Tongue (tissue), 1 donor: ENCODE measurements at regions not wholly inside any gene's neighbourhood (a gene's known extent, or its start where the extent isn't known, plus 50 kb on each side); places are given as distances from the start of the nearest gene placed in this dataset.

Source experiments
- DNase-seq: peaks from one replicate; pipeline ENCODE4 v3.0.0-alpha.2; 2015

DNA sequence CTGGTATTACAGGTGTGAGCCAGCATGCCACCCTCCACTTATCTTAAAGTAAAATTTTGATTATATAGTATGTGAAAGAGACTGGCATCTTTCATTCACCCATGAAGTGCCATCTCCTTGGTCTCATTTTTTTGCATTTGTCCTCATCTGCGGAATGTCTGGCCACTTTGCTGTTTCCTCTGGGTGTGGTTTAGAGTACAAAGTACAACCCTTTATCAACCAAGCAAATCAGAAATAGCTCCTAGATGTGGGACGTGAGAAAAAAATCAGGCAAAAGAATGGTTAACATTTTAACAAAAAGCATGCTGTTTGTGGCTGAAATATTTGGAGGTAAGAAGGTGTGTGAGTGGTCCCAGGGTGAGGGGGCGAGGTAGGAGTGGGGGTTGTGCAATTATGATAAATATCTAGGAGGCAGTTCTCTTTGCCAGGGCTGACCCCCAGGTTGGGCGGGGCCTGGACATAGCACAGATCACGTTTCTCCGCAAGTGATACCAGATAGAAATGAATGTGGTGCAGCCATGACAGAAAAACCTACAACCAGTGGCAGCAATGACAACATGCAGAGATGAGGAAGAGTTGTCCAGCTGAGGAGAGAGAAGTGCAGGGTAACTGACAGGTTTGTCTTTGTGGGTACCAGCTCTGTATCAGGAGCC lies 115.8 kb upstream of the SERTAD2 start:
- no peak for DNase-seq

DNA sequence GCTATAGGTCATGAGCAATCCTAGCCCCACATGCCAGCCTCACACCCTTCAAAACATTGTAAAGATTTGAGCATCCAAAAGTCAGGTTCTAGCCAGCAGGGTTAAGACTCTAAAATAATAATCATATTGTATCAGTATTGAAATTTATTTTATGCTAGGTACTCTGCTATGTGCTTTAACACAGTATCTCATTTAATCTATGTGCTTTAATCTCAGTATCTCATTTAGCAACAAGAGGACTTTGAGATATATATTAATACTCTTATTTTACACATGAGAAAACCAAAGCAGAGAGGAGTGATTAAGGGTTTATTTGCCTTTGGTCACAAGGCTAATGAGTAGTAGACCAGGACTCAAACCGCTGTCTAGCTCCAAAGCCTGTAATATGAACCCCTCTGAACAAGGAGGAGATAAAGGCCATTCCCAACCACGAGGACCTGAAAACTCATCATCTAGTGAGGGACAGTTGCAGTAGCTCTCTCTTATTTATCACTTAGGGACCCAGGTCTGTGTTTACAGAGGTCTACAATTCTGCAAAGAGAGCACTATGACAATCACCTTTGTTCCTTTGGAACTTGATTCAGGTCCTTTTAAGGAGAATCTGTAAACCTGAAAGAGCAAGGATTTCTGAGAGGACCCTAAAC lies 116.5 kb upstream of the SERTAD2 start:
- no peak for DNase-seq

- DNase-seq, result peak; percentile 73
Observed at GRCh38 chr2:64770781-64771334, 117.1 kb upstream of the SERTAD2 start.

DNA sequence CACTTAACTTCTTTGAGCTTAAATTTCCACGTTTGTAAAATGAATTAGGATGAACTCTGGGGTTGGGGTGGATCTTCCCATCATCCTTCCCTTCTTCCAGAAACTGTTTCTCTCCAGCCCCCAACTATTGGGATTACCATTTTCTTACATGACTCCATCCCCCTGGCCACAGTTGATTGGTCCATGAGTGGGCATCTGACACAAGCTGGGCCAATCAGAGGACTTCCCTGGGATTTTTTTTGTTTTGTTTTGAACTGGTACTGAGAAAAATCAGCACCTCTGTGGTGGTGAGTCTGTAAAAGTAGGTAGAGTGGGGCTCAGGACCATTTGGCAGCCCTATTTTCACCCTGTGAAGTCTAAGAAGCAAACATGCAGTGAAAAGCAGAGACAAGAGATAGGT lies 118.0 kb upstream of the SERTAD2 start:
- no peak for DNase-seq

GRCh38 chr2:64773461-64774118 lies 119.9 kb upstream of the SERTAD2 start:
- no peak for DNase-seq

GRCh38 chr2:64777841-64778240 lies 124.1 kb upstream of the SERTAD2 start:
- no peak for DNase-seq

GRCh38 chr2:64779117-64779690 lies 125.5 kb upstream of the SERTAD2 start:
- peak; percentile 34 for DNase-seq

DNA sequence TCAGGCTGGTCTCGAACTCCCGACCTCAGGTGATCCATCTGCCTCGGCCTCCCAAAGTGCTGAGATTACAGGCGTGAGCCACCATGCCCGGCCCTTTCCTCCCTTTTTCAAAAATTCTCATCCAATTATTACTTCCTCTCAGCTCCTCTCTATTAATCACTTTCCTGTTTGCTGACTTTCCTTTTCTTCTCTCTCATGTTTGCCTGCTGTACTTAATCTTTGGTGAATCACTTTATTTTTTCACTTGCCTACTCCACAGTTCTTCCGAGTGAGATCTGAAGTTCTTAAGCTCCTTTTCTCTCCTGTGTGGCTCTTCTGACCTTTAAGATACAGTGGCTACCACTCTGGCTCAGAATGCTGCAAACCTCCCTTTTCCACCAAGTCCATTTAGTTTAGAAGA lies 126.3 kb upstream of the SERTAD2 start:
- no peak for DNase-seq

GRCh38 chr2:64781711-64782390 lies 128.1 kb upstream of the SERTAD2 start:
- DNase-seq, result no peak

DNA sequence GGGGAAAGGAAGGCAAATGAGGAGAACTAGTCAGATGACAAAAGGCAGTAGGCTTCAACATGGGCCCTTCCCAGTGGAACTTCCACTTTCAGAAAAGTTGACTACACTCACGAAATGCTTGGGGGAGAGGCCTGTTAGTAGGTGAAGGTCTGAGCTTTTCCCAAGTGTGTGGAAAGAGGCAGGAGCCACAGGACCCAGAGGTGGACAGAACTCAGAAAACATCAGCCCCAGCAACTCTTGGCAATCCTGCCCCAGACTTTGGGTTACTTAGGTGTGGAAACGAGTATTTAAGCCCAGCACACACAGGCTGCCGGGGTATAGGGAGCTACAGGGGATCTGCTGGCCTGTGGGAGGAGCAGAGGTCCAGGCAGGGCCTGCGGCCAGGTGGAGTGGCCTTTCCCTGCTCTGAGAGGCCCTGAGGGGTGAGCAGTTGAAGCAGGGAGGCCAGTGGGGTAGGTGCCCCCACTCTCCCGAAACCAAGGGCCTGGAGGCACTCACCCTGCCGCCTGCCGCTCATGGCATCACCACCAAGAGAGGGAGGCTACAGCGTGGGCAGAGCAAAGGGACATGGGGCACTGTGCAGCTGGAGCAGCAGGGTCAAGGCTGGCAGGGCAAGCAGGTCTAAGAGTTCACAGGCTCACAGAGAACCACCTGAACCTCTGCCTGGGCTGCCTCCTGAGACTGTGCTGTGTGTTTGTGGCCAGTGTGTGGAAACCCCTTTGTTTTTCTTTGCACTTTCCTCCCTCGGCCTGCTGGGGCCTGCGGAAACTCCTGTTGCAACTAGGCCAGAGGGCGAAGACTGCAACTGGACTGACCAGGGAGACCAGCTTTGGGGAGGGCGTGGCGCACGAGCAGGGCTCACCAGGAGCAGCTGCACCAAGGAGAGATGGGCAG lies 130.7 kb upstream of the SERTAD2 start:
- DNase-seq, result no peak

DNA sequence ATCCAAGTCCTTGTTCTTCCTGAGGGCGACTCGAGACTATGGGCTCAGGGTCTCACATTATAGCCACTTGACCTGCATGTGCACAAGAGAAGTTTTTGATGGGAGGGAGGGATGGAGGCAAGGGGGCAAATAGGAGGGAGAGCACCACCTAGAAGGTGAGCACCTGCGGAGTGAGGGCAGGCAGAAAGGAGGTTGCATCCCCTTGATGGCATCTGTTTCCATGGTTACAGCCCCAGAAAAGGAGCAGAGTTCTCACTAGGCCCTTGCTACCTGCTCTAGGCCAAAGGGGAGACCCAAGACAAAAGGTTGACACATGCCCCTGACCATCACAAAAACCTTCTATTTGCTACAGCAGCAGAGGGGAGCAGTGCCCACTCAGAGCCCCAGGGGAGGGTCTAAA lies 131.5 kb upstream of the SERTAD2 start:
- no peak for DNase-seq

GRCh38 chr2:64786343-64787018 lies 132.8 kb upstream of the SERTAD2 start:
- no peak for DNase-seq

DNA sequence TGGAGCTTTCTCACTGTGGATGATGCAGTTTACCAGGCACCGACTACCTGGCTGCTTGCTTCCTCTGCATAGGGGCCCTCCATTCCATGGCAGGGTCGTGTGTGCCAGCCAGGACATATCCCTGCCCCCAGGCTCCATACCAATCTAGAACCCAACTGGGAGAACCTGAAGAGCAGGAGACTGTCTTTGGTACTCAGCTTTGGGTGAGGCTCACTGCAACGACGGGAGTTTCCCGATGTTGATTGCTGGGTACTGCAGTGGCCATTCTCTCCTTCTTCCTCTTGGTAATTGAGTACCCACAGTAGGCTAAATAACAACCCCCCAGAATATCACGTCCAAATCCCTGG lies 133.3 kb upstream of the SERTAD2 start:
- DNase-seq, result no peak

DNA sequence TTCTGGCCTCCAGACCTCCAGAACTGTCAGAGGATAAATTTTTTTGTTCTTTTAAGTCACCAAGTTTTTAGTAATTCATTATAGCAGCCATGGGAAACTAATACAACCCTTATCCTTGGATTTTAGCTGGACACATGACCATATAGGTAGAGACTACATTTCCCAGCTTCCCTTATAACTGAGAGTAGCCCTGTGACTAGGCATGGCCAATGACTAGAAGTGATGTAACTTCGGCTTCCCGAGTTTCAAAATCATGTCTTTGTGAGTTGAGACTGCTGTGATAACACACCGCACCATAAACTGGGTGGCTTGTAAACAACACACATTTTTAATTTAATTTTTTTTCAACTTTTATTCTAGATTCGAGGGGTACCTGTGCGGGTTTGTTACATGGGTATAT lies 134.0 kb upstream of the SERTAD2 start:
- no peak for DNase-seq

- no peak for DNase-seq
Observed at GRCh38 chr2:64789466-64790320, 136.0 kb upstream of the SERTAD2 start.

DNA sequence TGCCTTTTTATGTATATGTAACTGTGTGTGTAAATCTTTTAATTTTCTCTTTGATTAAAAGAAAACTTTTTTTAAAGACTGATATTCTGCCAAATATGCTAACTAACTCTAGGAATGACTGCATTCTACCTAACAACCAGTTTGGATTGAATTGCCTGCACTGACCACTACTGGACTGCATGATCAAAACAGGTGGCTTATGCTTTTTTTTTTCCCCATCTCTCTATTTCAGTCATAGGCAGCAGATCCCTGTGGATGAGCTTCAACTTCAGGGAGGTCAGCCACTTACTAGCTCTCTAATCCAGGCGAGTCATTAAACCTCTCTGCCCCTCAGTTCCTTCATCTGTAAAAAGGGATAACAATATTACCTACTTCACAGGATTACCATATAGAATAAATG lies 138.6 kb upstream of the SERTAD2 start:
- no peak for DNase-seq

DNA sequence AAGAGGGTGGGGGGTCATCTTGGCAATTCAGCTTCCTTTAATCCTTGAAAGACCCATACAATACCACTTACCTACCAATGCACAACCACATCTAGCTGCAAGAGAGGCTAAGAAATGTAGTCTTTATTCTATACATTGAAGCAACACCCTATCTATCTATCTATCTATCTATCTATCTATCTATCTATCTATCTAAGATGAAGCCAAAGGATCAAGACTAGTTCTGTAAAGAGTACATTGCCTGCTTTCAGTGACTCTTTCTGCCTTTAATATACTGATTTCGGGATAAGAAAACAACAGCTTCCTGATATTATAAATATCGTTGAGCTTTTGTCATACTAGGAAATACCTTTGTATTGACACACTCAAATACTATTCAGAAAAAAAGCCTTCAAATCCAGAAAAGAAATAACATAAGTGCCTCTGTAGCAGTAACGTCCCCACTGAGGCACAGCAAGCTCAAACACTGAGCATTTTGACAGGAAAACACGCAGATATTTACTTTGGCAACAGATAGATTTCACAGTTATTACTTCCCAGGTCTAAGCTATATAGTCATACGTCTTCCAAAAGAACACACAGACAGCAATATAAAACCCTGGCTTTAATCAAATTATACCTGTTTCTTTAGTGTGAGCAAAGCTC lies 139.4 kb upstream of the SERTAD2 start:
- no peak for DNase-seq

DNA sequence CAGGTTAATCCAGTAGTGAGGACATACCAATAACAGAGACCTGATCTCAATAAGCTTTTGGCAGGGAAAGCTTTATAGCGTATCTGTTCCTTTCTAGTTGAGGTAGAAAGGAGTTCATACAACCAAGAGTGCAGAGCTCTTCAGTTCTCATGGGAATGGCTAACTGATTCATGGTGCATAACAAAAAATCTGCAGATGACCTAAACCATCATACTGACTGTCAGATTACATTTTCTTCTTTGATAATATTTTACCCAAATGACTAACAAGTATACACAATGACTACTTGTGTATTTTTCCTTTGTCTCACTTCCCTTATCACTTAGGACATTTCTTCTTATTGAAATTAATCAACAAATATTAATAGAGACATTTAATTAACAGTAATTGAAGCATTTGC lies 140.0 kb upstream of the SERTAD2 start:
- DNase-seq, result no peak

DNA sequence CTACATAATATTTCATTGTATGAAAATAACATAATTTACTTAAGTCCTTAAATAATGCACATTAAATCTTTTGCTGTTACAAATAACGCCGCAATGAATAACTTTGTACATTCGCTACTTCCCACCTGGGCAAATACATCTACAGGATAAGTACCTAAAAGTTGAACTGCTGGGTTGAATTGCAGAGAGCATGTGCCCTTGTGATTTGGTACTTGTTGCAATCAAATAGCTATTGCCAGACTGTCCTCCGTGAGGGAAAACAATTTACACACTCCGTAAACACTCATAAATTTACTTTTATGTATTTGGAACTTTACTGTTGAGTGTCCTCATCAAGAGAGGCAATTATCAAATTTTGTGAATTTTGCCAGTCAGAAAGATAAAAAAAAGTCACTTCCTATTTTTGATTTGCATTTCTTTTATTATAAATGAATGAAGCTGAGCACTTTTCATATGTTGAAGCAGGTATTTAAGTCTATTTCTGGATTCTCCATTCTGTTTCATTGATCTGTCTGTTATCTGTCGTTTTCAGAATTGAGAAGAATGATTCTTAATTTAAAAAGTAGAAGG lies 140.8 kb upstream of the SERTAD2 start:
- no peak for DNase-seq
